ENCODE measurements at regions not wholly inside any gene's neighbourhood (a gene's known extent, or its start where the extent isn't known, plus 50 kb on each side); places are given as distances from the start of the nearest gene placed in this dataset.

DNA sequence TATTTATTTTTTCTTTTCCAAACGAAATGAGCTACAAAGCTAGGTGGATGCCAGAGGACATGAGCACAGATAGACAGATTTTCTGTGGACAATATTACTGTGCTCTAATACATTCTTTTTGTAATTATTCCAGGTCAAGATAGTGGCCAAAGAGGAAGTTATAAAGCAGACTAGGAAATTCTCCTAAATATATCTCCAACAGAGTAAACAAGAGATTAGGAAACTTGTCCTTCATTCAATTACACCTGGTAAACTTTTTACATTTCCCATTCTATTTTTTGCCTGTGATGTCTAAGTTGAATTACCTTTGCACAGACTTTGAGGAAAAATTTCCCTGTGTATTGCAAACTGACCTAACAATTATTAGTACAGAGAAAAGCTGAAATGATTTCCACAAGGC, 905.5 kb upstream of the PCDH20 start:
- TF ChIP-seq GATA2 (IDR thresholded peaks at IDR 0.05; ENCODE audit: low read depth, low read length) (no peak), GATA3 (IDR thresholded peaks at IDR 0.05; ENCODE audit: low read depth, low read length) (no peak)
